Left colon (tissue), 2 donors: ENCODE measurements at regions not wholly inside any gene's neighbourhood (a gene's known extent, or its start where the extent isn't known, plus 50 kb on each side); places are given as distances from the start of the nearest gene placed in this dataset.

Source experiments
- ATAC-seq: fragments of 200-7000 bp; cut with Tn5 transposase; one replicate; pipeline ENCODE4 v1.9.1; 2020; ENCODE audit warnings: mild to moderate bottlenecking, moderate library complexity
- DNase-seq, 2 donors: peaks; one replicate each; pipeline ENCODE4 v3.0.0-alpha.2; 2020
- intact Hi-C, 2 donors: fragments of 100-400 bp; cut with DNase I in 1 of 2; cut with micrococcal nuclease in 1 of 2; formaldehyde crosslinking; loops; one replicate each; pipeline versions ENCODE4 v1.11.2 to v1.14.0; 2022; cut with DNase I, micrococcal nuclease
- donor health status: DM: no; HTN: no; CAD: no.
- donor health status: DM: yes; HTN: yes; CAD: no.

- no peak for DNase-seq
- intact Hi-C loops = no loop called here
- no peak for ATAC-seq
Measured at GRCh38 chr5:164359260-164360255, 854.1 kb downstream of the MAT2B start.

GRCh38 chr5:164360589-164360988 lies 855.2 kb downstream of the MAT2B start:
- intact Hi-C loops = no loop called here
- no peak for DNase-seq
- no peak for ATAC-seq

DNA sequence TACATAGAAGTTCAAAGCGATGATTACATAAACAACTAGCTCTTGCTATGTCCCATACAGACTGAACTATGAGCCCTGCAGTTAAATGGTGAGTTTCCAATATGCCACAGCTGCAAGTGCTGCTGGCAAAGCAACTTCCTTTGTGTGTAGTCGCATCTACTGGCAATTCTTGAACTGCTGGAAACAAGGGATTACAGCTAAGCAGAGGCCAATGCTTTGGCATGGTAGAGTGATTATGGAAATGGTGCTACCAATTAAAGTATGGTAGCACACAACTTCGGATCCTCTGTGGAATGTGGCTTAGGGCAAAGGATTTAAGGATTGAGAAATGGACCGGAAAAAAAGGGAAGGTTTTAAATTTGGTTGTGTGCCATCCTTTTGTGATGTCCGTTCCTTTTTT lies 856.6 kb downstream of the MAT2B start:
- ATAC-seq = no peak
- DNase-seq = no peak
- intact Hi-C loops = no loop called here

DNA sequence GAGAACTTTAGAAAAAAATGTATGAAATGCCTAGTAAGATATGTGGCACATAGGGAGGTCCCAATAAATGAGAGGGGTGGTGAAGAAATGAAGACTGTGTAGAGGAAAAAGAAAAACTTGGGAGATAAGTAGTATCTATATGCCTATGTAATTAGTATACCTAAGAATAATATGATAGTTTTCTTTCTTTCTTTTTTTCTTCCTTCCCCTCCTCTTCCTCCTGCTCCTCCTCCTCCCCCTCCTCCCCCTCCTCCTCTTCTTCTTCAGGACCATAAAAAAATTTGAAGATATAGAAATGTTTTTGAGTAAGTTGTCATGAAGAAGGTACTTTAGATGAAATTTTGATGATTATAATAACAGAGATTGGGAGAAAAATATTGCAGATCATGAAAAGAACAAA lies 857.4 kb downstream of the MAT2B start:
- DNase-seq (no peak), ATAC-seq (no peak)
- intact Hi-C loops = no loop called here

GRCh38 chr5:164364237-164365208 lies 859.1 kb downstream of the MAT2B start:
- intact Hi-C loops = no loop called here
- ATAC-seq (no peak), DNase-seq (no peak)

- intact Hi-C loops = no loop called here
- no peak for DNase-seq
- ATAC-seq = no peak
Measured at GRCh38 chr5:164370841-164371240, 865.4 kb downstream of the MAT2B start.

DNA sequence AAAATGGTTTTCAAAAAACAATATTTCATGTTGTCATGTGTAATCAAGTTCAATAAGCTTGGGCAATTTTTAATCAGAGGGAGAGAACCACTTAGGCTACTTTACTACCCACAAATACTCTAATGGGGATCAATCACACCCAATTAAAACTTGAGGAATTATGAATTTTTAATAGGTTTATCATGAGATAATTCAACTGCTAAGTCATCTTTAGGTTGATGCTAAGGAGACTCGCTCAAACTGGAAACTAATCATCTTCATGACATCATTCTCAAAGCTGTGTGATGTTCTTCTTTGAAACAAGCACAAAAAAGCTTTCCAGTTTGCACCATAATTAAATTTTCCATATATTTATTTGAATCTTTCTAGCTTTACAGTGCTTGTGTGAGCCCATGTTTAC lies 867.5 kb downstream of the MAT2B start:
- DNase-seq = no peak
- intact Hi-C loops = no loop called here
- ATAC-seq = no peak

DNA sequence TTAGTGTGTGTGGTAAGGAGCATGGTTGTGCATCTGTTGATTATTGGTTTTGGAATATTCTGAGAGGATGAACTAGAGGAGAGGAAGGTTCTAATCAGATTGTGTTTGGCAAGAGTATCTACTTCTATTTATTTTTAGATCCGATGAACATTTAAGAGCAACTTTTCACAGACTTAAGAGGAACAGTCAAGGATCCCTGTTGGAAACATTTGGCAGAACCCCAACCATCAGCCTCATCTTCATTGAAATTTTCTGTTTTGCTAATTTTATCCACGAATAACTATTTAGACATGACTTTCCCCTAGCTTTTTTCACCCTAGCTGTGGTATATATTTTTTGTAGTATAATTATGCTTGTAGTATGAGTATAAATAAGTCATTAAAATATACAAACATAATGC lies 868.5 kb downstream of the MAT2B start:
- ATAC-seq (no peak), DNase-seq (no peak)
- intact Hi-C loops = no loop called here

GRCh38 chr5:164375051-164375450 lies 869.6 kb downstream of the MAT2B start:
- intact Hi-C loops = no loop called here
- DNase-seq (no peak), ATAC-seq (no peak)

DNA sequence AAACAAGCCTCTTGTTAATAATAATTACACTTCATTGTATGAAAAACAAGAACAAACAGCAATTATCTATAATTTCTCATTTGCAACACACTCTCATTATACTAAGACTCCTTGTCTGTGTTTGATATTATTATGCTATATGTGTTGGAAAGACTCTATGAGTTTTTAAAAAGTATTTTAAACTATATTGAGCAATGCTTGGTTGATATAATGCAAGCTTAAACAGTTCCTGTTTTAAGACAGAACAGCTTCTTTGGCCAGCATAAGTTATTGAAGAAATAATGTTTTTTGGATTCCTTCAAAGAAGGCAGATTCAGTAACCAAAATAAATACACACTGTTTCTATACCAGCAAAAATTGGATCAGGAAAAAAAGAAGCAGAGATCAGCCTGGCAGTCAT lies 871.4 kb downstream of the MAT2B start:
- ATAC-seq = no peak
- DNase-seq = no peak
- intact Hi-C loops = no loop called here

GRCh38 chr5:164377746-164378145 lies 872.3 kb downstream of the MAT2B start:
- no peak for DNase-seq
- ATAC-seq = no peak
- intact Hi-C loops = no loop called here

- ATAC-seq = no peak
- no peak for DNase-seq
- intact Hi-C loops = no loop called here
Measured at GRCh38 chr5:164383662-164384061, 878.2 kb downstream of the MAT2B start.

DNA sequence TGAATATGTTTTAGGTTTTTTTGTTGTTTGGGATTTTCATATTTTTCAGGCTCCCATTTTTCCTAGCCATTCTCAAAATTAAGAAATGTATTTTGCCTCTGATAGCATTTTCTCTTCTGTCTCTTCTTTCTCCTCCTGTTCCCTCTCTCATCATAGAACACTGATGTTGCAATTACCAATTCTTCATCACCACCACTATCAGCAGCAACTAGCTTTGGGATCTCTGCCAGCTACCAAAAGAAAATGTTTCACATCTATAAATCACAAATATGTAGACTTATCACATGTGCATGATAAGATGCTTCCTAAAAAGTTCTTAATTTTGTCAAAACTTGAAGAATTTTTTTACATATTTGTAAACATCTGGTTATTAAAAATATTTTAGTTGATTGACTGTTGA lies 887.1 kb downstream of the MAT2B start:
- ATAC-seq (no peak), DNase-seq (no peak)
- intact Hi-C loops = no loop called here

DNA sequence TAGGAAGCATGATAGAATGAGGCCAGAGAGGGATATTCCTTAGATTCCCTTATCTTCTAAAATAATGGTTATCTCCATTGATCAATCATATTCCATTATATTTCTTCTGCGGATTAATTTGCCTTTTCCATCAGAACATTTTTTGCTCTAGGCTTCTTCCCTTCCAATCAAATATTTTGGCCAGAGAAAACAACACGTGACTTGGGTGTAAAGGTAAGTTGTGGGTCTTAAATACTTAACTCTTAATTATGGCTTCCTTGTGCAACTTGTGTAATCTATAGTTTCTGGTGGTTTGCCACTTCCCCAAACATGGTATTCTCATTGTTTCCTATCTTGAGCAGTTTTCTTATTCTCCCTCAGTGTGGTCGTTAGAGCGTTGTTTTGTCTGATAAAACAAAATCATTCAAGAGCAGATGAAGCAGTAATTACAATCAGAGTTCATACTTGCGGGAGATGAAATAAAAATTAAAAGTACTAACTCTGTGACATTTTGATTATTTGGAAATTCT lies 889.3 kb downstream of the MAT2B start:
- ATAC-seq = no peak

DNA sequence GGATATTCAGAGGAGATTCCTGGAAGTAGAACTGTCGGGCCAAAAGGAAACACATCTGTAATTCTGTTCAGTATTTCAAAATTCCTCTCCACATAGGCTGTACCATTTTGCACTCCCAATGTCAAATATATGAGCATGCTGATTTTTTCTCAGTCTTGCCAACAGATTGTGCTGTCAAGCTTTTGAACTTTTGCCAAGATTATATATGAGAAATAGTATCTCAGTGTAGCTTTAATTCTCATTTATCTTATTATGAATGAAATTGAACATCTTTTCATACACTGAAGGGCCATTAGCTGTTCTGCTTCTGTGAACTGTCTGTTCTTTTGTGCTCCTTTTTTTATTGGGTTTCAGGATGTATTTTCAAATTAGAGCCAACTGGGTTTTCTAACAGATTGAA lies 907.1 kb downstream of the MAT2B start:
- intact Hi-C loops = no loop called here
- DNase-seq = no peak
- ATAC-seq = no peak

More for the DNA sequence above, 889.3 kb downstream of the MAT2B start:
- DNase-seq = no peak
- intact Hi-C loops = no loop called here

- intact Hi-C loops = no loop called here
- no peak for ATAC-seq
- no peak for DNase-seq
Measured at GRCh38 chr5:164420161-164420560, 914.7 kb downstream of the MAT2B start.

GRCh38 chr5:164422400-164422799 lies 917.0 kb downstream of the MAT2B start:
- ATAC-seq (no peak), DNase-seq (no peak)
- intact Hi-C loops = no loop called here

- intact Hi-C loops = no loop called here
- ATAC-seq (no peak), DNase-seq (no peak)
Measured at GRCh38 chr5:164431634-164432304, 926.4 kb downstream of the MAT2B start.
